Hepatocyte (in vitro differentiated cells): ENCODE measurements at regions not wholly inside any gene's neighbourhood (a gene's known extent, or its start where the extent isn't known, plus 50 kb on each side); places are given as distances from the start of the nearest gene placed in this dataset.

ENCODE experiments used
- DNase-seq: peaks from one replicate; pipeline ENCODE4 v3.0.0-alpha.2; 2016; ENCODE audit warnings: low spot score
- H2AFZ ChIP-seq: fragments of 200-600 bp; sonication (generic); 2 replicates; pipeline ENCODE4 v1.6.0; 2016; ENCODE audit warnings: antibody characterized with exemption, mild to moderate bottlenecking
- H3K27ac ChIP-seq: fragments of 200-600 bp; sonication (generic); 2 replicates; pipeline ENCODE4 v1.5.1; 2016; ENCODE audit warnings: mild to moderate bottlenecking
- H3K27me3 ChIP-seq: fragments of 200-600 bp; sonication (generic); 2 replicates; pipeline ENCODE4 v1.6.1; 2016
- H3K36me3 ChIP-seq: fragments of 200-600 bp; sonication (generic); replicated peaks from 2 replicates; pipeline ENCODE4 v1.5.1; 2016; ENCODE audit warnings: low read depth; ENCODE audit not compliant: insufficient read depth
- H3K4me1 ChIP-seq: fragments of 200-600 bp; sonication (generic); 2 replicates; pipeline ENCODE4 v1.5.1; 2016; ENCODE audit warnings: mild to moderate bottlenecking, moderate library complexity; ENCODE audit not compliant: insufficient read depth
- H3K4me2 ChIP-seq: fragments of 200-600 bp; sonication (generic); 2 replicates; pipeline ENCODE4 v1.6.0; 2016
- H3K4me3 ChIP-seq: fragments of 200-600 bp; sonication (generic); 2 replicates; pipeline ENCODE4 v1.5.1; 2016; ENCODE audit warnings: mild to moderate bottlenecking
- H3K79me2 ChIP-seq: fragments of 200-600 bp; sonication (generic); 2 replicates; pipeline ENCODE4 v1.6.0; 2017; ENCODE audit warnings: mild to moderate bottlenecking
- H3K9me2 ChIP-seq: fragments of 200-600 bp; sonication (generic); replicated peaks from 2 replicates; pipeline ENCODE4 v1.6.0; 2017; ENCODE audit warnings: mild to moderate bottlenecking; ENCODE audit not compliant: insufficient read depth
- H3K9me3 ChIP-seq: fragments of 200-600 bp; sonication (generic); 2 replicates; pipeline ENCODE4 v1.5.1; 2016; ENCODE audit warnings: low read depth, mild to moderate bottlenecking
- H4K20me1 ChIP-seq: fragments of 200-600 bp; sonication (generic); 2 replicates; pipeline ENCODE4 v1.6.0; 2016; ENCODE audit warnings: mild to moderate bottlenecking; ENCODE audit not compliant: insufficient read depth, poor library complexity, severe bottlenecking
- CTCF ChIP-seq: fragments of 200-600 bp; sonication (generic); IDR thresholded peaks from 2 replicates; pipeline ENCODE4 v1.5.1; 2016; ENCODE audit warnings: antibody characterized with exemption, mild to moderate bottlenecking; ENCODE audit not compliant: poor library complexity
- EZH2 ChIP-seq: fragments of 200-600 bp; sonication (generic); IDR thresholded peaks from 2 replicates; pipeline ENCODE4 v1.6.1; 2016; ENCODE audit warnings: antibody characterized with exemption, mild to moderate bottlenecking, borderline replicate concordance
- EZH2phosphoT487 ChIP-seq: fragments of 200-600 bp; sonication (generic); IDR thresholded peaks from one replicate; pipeline ENCODE4 v1.6.1; 2018; ENCODE audit warnings: antibody characterized with exemption, mild to moderate bottlenecking, low read depth, moderate library complexity; ENCODE audit not compliant: unreplicated experiment, severe bottlenecking
- WGBS: methylation state at CpG from one replicate; pipeline ENCODE4 v1.1.6; 2016; ENCODE audit warnings: low lambda C conversion rate; ENCODE audit errors: missing lambda C conversion rate; 5-methylcytosine and 5-hydroxymethylcytosine counted together

GRCh38 chr4:112847045-112847444 is 202.4 kb upstream of the ANK2 start:
- no peak for DNase-seq
- Histone ChIP-seq H3K4me3 (no peak overlapping the region), H4K20me1 (no peaks in the 10 kb centered on the region), H3K27me3 (no peaks in the 10 kb centered on the region), H3K79me2 (no peaks in the 10 kb centered on the region), H3K27ac (no peak overlapping the region), H3K9me3 (no peaks in the 10 kb centered on the region), H3K4me2 (no peak overlapping the region), H3K4me1 (no peaks in the 10 kb centered on the region), H3K9me2 (no peaks in the 10 kb centered on the region), H2AFZ (no peak overlapping the region), H3K36me3 (no peaks in the 10 kb centered on the region)
- no peak for TF ChIP-seq CTCF
- TF ChIP-seq EZH2 = no peak
- no peak for TF ChIP-seq EZH2phosphoT487
- WGBS = 94% methylated on average over 4 of the region's 4 CpGs

GRCh38 chr4:112847781-112848180 is 201.7 kb upstream of the ANK2 start:
- 91% methylated on average over 4 of the region's 4 CpGs for WGBS
- H3K9me3 ChIP-seq = no peaks in the 10 kb centered on the region

GRCh38 chr4:112848911-112849310 is 200.5 kb upstream of the ANK2 start:
- no peak overlapping the region for H3K4me2 ChIP-seq
- no peaks in the 10 kb centered on the region for H3K27me3 ChIP-seq
- H3K9me3 ChIP-seq = no peaks in the 10 kb centered on the region
- H3K9me2 ChIP-seq = no peaks in the 10 kb centered on the region
- no peak overlapping the region for H3K4me3 ChIP-seq
- H4K20me1 ChIP-seq = no peaks in the 10 kb centered on the region
- no peaks in the 10 kb centered on the region for H3K36me3 ChIP-seq
- no peak overlapping the region for H3K27ac ChIP-seq
- no peaks in the 10 kb centered on the region for H3K4me1 ChIP-seq
- no peaks in the 10 kb centered on the region for H3K79me2 ChIP-seq
- no peak for DNase-seq
- TF ChIP-seq EZH2 = no peak
- TF ChIP-seq EZH2phosphoT487 = no peak
- TF ChIP-seq CTCF = no peak
- H2AFZ ChIP-seq = no peak overlapping the region

More at GRCh38 chr4:112847781-112848180, 201.7 kb upstream of the ANK2 start:
- no peaks in the 10 kb centered on the region for H3K4me1 ChIP-seq
- H3K4me3 ChIP-seq = no peak overlapping the region
- H3K4me2 ChIP-seq = no peak overlapping the region
- H3K36me3 ChIP-seq = no peaks in the 10 kb centered on the region
- H3K79me2 ChIP-seq = no peaks in the 10 kb centered on the region
- TF ChIP-seq EZH2phosphoT487 (no peak), EZH2 (no peak), CTCF (no peak)
- H3K27me3 ChIP-seq = no peaks in the 10 kb centered on the region
- H3K9me2 ChIP-seq = no peaks in the 10 kb centered on the region
- DNase-seq = no peak
- H3K27ac ChIP-seq = no peak overlapping the region
- H2AFZ ChIP-seq = no peak overlapping the region
- H4K20me1 ChIP-seq = no peaks in the 10 kb centered on the region

GRCh38 chr4:112852601-112853000 is 196.9 kb upstream of the ANK2 start:
- H4K20me1 ChIP-seq = no peaks in the 10 kb centered on the region
- TF ChIP-seq EZH2phosphoT487 = no peak
- TF ChIP-seq CTCF = no peak
- no peak for TF ChIP-seq EZH2
- no peak overlapping the region for H3K27ac ChIP-seq

More at GRCh38 chr4:112852601-112853000, 196.9 kb upstream of the ANK2 start:
- Histone ChIP-seq H2AFZ (no peak overlapping the region), H3K9me2 (no peaks in the 10 kb centered on the region), H3K79me2 (no peaks in the 10 kb centered on the region), H3K4me1 (no peaks in the 10 kb centered on the region), H3K36me3 (no peaks in the 10 kb centered on the region), H3K9me3 (no peaks in the 10 kb centered on the region), H3K4me3 (no peak overlapping the region), H3K27me3 (no peaks in the 10 kb centered on the region), H3K4me2 (no peak overlapping the region)
- WGBS = 85% methylated on average over 4 of the region's 4 CpGs
- no peak for DNase-seq
